GM18861 (cell line): ENCODE measurements at regions not wholly inside any gene's neighbourhood (a gene's known extent, or its start where the extent isn't known, plus 50 kb on each side); places are given as distances from the start of the nearest gene placed in this dataset.
"Not testable (repeated sequence)": the region's sequence is repeated elsewhere in the genome, so short reads cannot be mapped to it uniquely, and the experiment has no call there.

Experiments
- ATAC-seq: cut with Tn5 transposase; IDR thresholded peaks from one replicate; pipeline ENCODE4 v1.9.1; 2021; ENCODE audit not compliant: unreplicated experiment

- no peak for ATAC-seq
Measured at GRCh38 chr9:110011628-110012320, 196.2 kb downstream of the C9orf152 start.

- ATAC-seq, result no peak
Measured at GRCh38 chr9:110013064-110013463, 194.9 kb downstream of the C9orf152 start.

- no peak for ATAC-seq
Measured at GRCh38 chr9:110015759-110016158, 192.2 kb downstream of the C9orf152 start.

- no peak for ATAC-seq
Measured at GRCh38 chr9:110016340-110016739, 191.6 kb downstream of the C9orf152 start.

- not testable (repeated sequence) for ATAC-seq
Measured at GRCh38 chr9:110020216-110020615, 187.7 kb downstream of the C9orf152 start.

GRCh38 chr9:110021891-110022290 is 186.1 kb downstream of the C9orf152 start:
- ATAC-seq, result peak; percentile 95

- ATAC-seq, result not testable (repeated sequence)
Measured at GRCh38 chr9:110023221-110023620, 184.7 kb downstream of the C9orf152 start.

- ATAC-seq, result peak; percentile 49
Measured at GRCh38 chr9:110025551-110026170, 182.3 kb downstream of the C9orf152 start.

- ATAC-seq, result no peak
Measured at GRCh38 chr9:110027671-110028081, 180.3 kb downstream of the C9orf152 start.

GRCh38 chr9:110028271-110028670 is 179.7 kb downstream of the C9orf152 start:
- no peak for ATAC-seq

GRCh38 chr9:110028676-110029075 is 179.3 kb downstream of the C9orf152 start:
- no peak for ATAC-seq

GRCh38 chr9:110029429-110029955 is 178.5 kb downstream of the C9orf152 start:
- no peak for ATAC-seq

GRCh38 chr9:110029956-110030480 is 177.9 kb downstream of the C9orf152 start:
- no peak for ATAC-seq

- no peak for ATAC-seq
Measured at GRCh38 chr9:110030632-110031031, 177.3 kb downstream of the C9orf152 start.

GRCh38 chr9:110031511-110032173 is 176.3 kb downstream of the C9orf152 start:
- no peak for ATAC-seq

GRCh38 chr9:110032532-110032931 is 175.4 kb downstream of the C9orf152 start:
- ATAC-seq, result not testable (repeated sequence)

GRCh38 chr9:110033869-110034268 is 174.1 kb downstream of the C9orf152 start:
- no peak for ATAC-seq

- ATAC-seq, result no peak
Measured at GRCh38 chr9:110036286-110036685, 171.7 kb downstream of the C9orf152 start.

- no peak for ATAC-seq
Measured at GRCh38 chr9:110040788-110041187, 167.2 kb downstream of the C9orf152 start.

GRCh38 chr9:110041452-110041851 is 166.5 kb downstream of the C9orf152 start:
- no peak for ATAC-seq

GRCh38 chr9:110047232-110047954 is 160.6 kb downstream of the C9orf152 start:
- peak; percentile 24 for ATAC-seq
